H9 (cell line): ENCODE measurements at regions not wholly inside any gene's neighbourhood (a gene's known extent, or its start where the extent isn't known, plus 50 kb on each side); places are given as distances from the start of the nearest gene placed in this dataset.
A peak's percentile ranks its signal among the peaks of the same experiment; 100 is the strongest.

Experiments
- DNase-seq: peaks from one replicate; pipeline ENCODE4 v3.0.0-alpha.2; 2017
- H2AFZ ChIP-seq: one replicate; pipeline ENCODE4 v1.6.1; 2013; ENCODE audit warnings: mild to moderate bottlenecking, low read length, control low read depth, moderate library complexity
- H2AK5ac ChIP-seq: 2 replicates; pipeline ENCODE4 v1.6.1; 2013; ENCODE audit warnings: low read length, control low read depth, mixed read lengths; ENCODE audit not compliant: insufficient read length
- H2BK120ac ChIP-seq: one replicate; pipeline ENCODE4 v1.6.1; 2013; ENCODE audit warnings: low read depth, mild to moderate bottlenecking, low read length, control low read depth, inconsistent platforms; ENCODE audit not compliant: poor library complexity, severe bottlenecking
- H2BK12ac ChIP-seq: 2 replicates; pipeline ENCODE4 v1.6.1; 2013; ENCODE audit warnings: low read length, control low read depth, mixed read lengths, low read depth; ENCODE audit not compliant: insufficient read length
- H2BK15ac ChIP-seq: 2 replicates; pipeline ENCODE4 v1.6.1; 2013; ENCODE audit warnings: low read depth, low read length, control low read depth
- H2BK20ac ChIP-seq: one replicate; pipeline ENCODE4 v1.6.1; 2013; ENCODE audit warnings: low read depth, mild to moderate bottlenecking, low read length, control low read depth, inconsistent platforms; ENCODE audit not compliant: poor library complexity, severe bottlenecking
- H2BK5ac ChIP-seq: 2 replicates; pipeline ENCODE4 v1.6.1; 2013; ENCODE audit warnings: low read length, control low read depth, mixed read lengths; ENCODE audit not compliant: insufficient read length
- H3K14ac ChIP-seq: 2 replicates; pipeline ENCODE4 v1.6.1; 2013; ENCODE audit warnings: low read length, control low read depth; ENCODE audit not compliant: insufficient read depth
- H3K18ac ChIP-seq: 2 replicates; pipeline ENCODE4 v1.6.1; 2013; ENCODE audit warnings: low read depth, mild to moderate bottlenecking, mixed read lengths, low read length, control low read depth; ENCODE audit not compliant: insufficient read length
- H3K23ac ChIP-seq: 2 replicates; pipeline ENCODE4 v1.6.1; 2013; ENCODE audit warnings: low read length, control low read depth, mixed read lengths, low read depth; ENCODE audit not compliant: insufficient read length
- H3K23me2 ChIP-seq: 2 replicates; pipeline ENCODE4 v1.6.1; 2013; ENCODE audit warnings: low read depth, mild to moderate bottlenecking, mixed read lengths, low read length, control low read depth; ENCODE audit not compliant: insufficient read length, poor library complexity, severe bottlenecking
- H3K27ac ChIP-seq: 2 replicates; pipeline ENCODE4 v1.5.1; 2013; ENCODE audit warnings: low read length, control low read depth, mixed read lengths, low read depth; ENCODE audit not compliant: insufficient read length
- H3K27me3 ChIP-seq: 2 replicates; pipeline ENCODE4 v1.6.1; 2013; ENCODE audit warnings: low read length, control low read depth, inconsistent platforms; ENCODE audit not compliant: insufficient read depth
- H3K4ac ChIP-seq: 2 replicates; pipeline ENCODE4 v1.6.1; 2013; ENCODE audit warnings: low read depth, mild to moderate bottlenecking, control low read depth, inconsistent platforms, low read length, moderate library complexity
- H3K4me1 ChIP-seq: 2 replicates; pipeline ENCODE4 v1.6.1; 2013; ENCODE audit warnings: low read length, control low read depth, inconsistent platforms; ENCODE audit not compliant: insufficient read depth
- H3K4me2 ChIP-seq: 2 replicates; pipeline ENCODE4 v1.6.1; 2013; ENCODE audit warnings: low read length, control low read depth, mixed read lengths; ENCODE audit not compliant: insufficient read length, insufficient read depth
- H3K56ac ChIP-seq: 2 replicates; pipeline ENCODE4 v1.6.1; 2013; ENCODE audit warnings: low read depth, mild to moderate bottlenecking, mixed read lengths, low read length, control low read depth; ENCODE audit not compliant: insufficient read length
- H3K79me1 ChIP-seq: 2 replicates; pipeline ENCODE4 v1.6.1; 2013; ENCODE audit warnings: low read depth, mild to moderate bottlenecking, moderate library complexity, low read length, control low read depth, inconsistent platforms; ENCODE audit not compliant: insufficient read depth, poor library complexity, severe bottlenecking
- H3K79me2 ChIP-seq: 2 replicates; pipeline ENCODE4 v1.6.1; 2013; ENCODE audit warnings: low read length, control low read depth, inconsistent platforms; ENCODE audit not compliant: insufficient read depth
- H3K9ac ChIP-seq: 2 replicates; pipeline ENCODE4 v1.6.1; 2013; ENCODE audit warnings: low read length, control low read depth, mixed read lengths; ENCODE audit not compliant: insufficient read length; ENCODE audit errors: extremely low read depth
- H3K9me3 ChIP-seq: one replicate; pipeline ENCODE4 v1.6.1; 2013; ENCODE audit warnings: low read depth, low read length, inconsistent platforms; ENCODE audit not compliant: control insufficient read depth
- H3T11ph ChIP-seq: one replicate; pipeline ENCODE4 v1.6.1; 2013; ENCODE audit warnings: mild to moderate bottlenecking, low read length, control low read depth, inconsistent platforms
- H4K20me1 ChIP-seq: one replicate; pipeline ENCODE4 v1.6.1; 2013; ENCODE audit not compliant: control insufficient read depth, insufficient read length, insufficient read depth
- H4K5ac ChIP-seq: 2 replicates; pipeline ENCODE4 v1.6.1; 2013; ENCODE audit warnings: low read depth, mild to moderate bottlenecking, mixed read lengths, low read length, control low read depth; ENCODE audit not compliant: insufficient read length
- H4K8ac ChIP-seq: replicated peaks from 2 replicates; pipeline ENCODE4 v1.6.1; 2013; ENCODE audit warnings: low read length, control low read depth, mixed read lengths, low read depth; ENCODE audit not compliant: insufficient read length
- H4K91ac ChIP-seq: 2 replicates; pipeline ENCODE4 v1.6.1; 2013; ENCODE audit warnings: low read depth, mild to moderate bottlenecking, moderate library complexity, mixed read lengths, low read length, control low read depth; ENCODE audit not compliant: insufficient read length
- H3K27ac Mint-ChIP-seq, 3 experiments: 2 replicates in 2 of 3; 3 replicates in 1 of 3; pipeline ENCODE4 v1.8.0; 2020 to 2021; ENCODE audit warnings: mixed read lengths in 3 of 3, mild to moderate bottlenecking in 1 of 3, moderate library complexity in 1 of 3
- H3K27me3 Mint-ChIP-seq: 2 replicates; pipeline ENCODE4 v1.8.0; 2021; ENCODE audit warnings: low read depth, mild to moderate bottlenecking, moderate library complexity, mixed read lengths
- H3K36me3 Mint-ChIP-seq, 3 experiments: 2 replicates in 2 of 3; 3 replicates in 1 of 3; pipeline ENCODE4 v1.8.0; 2020 to 2021; ENCODE audit warnings: low read depth in 3 of 3, mixed read lengths in 3 of 3; ENCODE audit not compliant: insufficient read depth in 1 of 3
- H3K4me1 Mint-ChIP-seq, 2 experiments: 2 replicates each; pipeline ENCODE4 v1.8.0; 2020; ENCODE audit warnings: mixed read lengths in 2 of 2
- H3K4me3 Mint-ChIP-seq, 2 experiments: 2 replicates in 1 of 2; 3 replicates in 1 of 2; pipeline ENCODE4 v1.8.0; 2020 to 2021; ENCODE audit warnings: mild to moderate bottlenecking in 2 of 2, mixed read lengths in 2 of 2, moderate library complexity in 1 of 2
- H3K9me3 Mint-ChIP-seq, 2 experiments: 2 replicates in 1 of 2; 3 replicates in 1 of 2; pipeline ENCODE4 v1.8.0; 2020; ENCODE audit warnings: mild to moderate bottlenecking in 2 of 2, mixed read lengths in 2 of 2, moderate library complexity in 1 of 2
- WGBS: extraction: QIAGEN DNeasy Blood & Tissue Kit; methylation state at CpG from one replicate; pipeline ENCODE4 v1.1.7; 2013; ENCODE audit warnings: missing lambda C conversion rate, low lambda C conversion rate, mixed read lengths; ENCODE audit not compliant: insufficient read length; ENCODE audit errors: extremely low coverage; 5-methylcytosine and 5-hydroxymethylcytosine counted together
- TF ChIP-seq, protein P1 (sequence below): fragments of 200-600 bp; sonication (generic); conservative IDR thresholded peaks from 3 replicates; pipeline ENCODE4 v1.8.0; 2021; ENCODE audit warnings: antibody characterized with exemption, mild to moderate bottlenecking

DNA sequence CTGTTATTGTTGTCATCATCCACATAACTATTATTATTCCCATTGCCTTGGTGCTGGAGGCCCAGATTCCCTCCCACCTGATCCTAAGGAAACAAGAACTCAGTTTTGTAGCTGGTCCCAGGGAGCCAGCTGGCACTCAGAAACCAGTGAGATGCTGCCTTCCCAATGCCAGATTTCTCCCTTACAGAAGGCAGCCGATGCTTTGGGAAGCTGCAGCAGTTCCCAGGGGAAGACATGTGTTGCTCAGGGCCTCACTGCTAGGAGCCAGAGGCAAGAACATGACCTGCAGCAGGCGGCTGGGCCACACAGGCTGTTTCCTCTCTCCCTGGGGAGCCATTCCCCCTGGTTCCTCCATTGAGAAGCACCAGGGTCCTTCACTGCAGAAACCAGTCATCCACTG lies 59.9 kb upstream of the GRIN2A start:
- Histone ChIP-seq H3K4ac (no peak overlapping the region), H3K4me2 (no peak overlapping the region), H3K9me3 (no peaks in the 10 kb centered on the region), H3K23ac (no peak overlapping the region), H3K14ac (no peak overlapping the region), H2BK5ac (no peak overlapping the region), H4K20me1 (no peaks in the 10 kb centered on the region), H2AK5ac (no peak overlapping the region), H2BK20ac (no peak overlapping the region), H3K56ac (no peak overlapping the region), H2BK15ac (no peak overlapping the region), H4K8ac (no peak overlapping the region), H3K27me3 (no peaks in the 10 kb centered on the region), H4K5ac (no peak overlapping the region), H2AFZ (no peak overlapping the region), H3K4me1 (no peaks in the 10 kb centered on the region; the same call in 1 of the 2 replicates), H2BK120ac (no peak overlapping the region), H3K18ac (no peak overlapping the region), H2BK12ac (no peak overlapping the region), H3T11ph (no peak overlapping the region), H3K79me2 (no peaks in the 10 kb centered on the region), H3K27ac (no peak overlapping the region), H4K91ac (no peak overlapping the region), H3K23me2 (no peaks in the 10 kb centered on the region), H3K9ac (no peak overlapping the region), H3K79me1 (no peaks in the 10 kb centered on the region)
- TF ChIP-seq, protein P1, sequence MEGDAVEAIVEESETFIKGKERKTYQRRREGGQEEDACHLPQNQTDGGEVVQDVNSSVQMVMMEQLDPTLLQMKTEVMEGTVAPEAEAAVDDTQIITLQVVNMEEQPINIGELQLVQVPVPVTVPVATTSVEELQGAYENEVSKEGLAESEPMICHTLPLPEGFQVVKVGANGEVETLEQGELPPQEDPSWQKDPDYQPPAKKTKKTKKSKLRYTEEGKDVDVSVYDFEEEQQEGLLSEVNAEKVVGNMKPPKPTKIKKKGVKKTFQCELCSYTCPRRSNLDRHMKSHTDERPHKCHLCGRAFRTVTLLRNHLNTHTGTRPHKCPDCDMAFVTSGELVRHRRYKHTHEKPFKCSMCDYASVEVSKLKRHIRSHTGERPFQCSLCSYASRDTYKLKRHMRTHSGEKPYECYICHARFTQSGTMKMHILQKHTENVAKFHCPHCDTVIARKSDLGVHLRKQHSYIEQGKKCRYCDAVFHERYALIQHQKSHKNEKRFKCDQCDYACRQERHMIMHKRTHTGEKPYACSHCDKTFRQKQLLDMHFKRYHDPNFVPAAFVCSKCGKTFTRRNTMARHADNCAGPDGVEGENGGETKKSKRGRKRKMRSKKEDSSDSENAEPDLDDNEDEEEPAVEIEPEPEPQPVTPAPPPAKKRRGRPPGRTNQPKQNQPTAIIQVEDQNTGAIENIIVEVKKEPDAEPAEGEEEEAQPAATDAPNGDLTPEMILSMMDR: no peak
- no peak for DNase-seq
- Mint-ChIP-seq H3K36me3 (no peaks in the 10 kb centered on the region), H3K4me1 (peaks cover 14% of the 10 kb centered on the region in 2 experiments), H3K4me3 (no peak overlapping the region), H3K27me3 (peaks cover 4% of the 10 kb centered on the region), H3K9me3 (no peaks in the 10 kb centered on the region), H3K27ac (peak overlapping the region in 1 of 3 experiments; percentile 65; a peak in 1 of 7 replicates)
- no CpG with 5 or more reads among the region's 2 CpGs for WGBS
